ENCODE measurements at regions not wholly inside any gene's neighbourhood (a gene's known extent, or its start where the extent isn't known, plus 50 kb on each side); places are given as distances from the start of the nearest gene placed in this dataset.
"Not testable (repeated sequence)": the region's sequence is repeated elsewhere in the genome, so short reads cannot be mapped to it uniquely, and the experiment has no call there.

DNA sequence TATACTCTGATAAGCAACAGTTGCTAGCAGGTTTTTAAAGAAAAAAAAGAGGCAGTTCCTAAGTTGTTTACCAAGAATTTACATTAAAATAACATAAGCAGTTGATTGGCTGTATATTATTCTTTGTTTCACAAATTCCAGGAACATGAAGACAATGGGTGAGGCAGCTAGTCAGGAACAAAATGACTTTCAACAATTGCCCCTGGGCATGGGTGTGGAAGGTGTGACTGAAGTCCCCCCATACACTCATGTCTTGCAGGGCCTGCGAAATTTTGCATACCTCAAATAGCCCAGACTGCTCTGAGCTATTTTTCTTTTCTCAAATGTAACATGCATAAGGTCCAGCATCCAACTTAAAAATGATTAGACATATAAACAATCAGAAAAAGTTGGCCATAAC lies 267.2 kb upstream of the DIO3 start:
- DNase-seq: no peak

DNA sequence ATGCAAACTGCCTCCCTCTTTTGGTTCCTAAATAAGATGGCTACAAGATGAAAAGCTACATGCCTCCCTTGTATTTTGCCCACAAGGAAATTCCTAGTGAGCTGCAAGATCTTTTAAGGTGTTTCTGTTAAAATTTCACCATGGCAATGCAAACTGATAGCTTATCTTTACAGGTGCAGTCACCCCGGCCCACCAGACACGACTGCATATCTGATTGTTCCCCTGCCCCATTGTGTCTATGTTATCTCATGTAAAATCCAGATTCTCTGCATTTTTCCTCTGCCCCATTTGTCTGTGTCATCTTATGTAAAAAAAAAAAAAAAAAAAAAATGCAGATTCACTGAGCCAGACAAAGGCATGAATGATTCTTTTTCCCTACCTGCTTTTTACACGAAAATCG lies 261.5 kb upstream of the DIO3 start:
- not testable (repeated sequence) for DNase-seq

DNA sequence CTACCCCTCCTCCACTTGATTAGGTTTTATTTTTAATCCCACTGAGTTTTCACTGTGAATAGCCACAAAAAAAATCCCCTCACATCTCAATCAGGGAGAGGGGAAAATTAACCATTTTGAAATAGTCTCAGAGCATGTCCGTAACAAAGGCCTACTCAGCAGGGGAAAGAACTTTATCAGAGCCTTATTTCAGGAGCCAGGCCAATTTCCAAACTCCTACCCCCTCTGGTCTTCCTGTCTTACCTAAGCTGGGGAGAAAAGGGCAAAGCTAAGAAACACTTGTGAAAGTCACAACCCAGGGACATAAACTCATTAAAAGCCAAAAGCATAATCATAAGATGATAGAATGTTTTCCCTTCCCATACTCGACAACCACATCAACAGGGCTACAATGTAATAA lies 260.3 kb upstream of the DIO3 start:
- no peak for DNase-seq

DNA sequence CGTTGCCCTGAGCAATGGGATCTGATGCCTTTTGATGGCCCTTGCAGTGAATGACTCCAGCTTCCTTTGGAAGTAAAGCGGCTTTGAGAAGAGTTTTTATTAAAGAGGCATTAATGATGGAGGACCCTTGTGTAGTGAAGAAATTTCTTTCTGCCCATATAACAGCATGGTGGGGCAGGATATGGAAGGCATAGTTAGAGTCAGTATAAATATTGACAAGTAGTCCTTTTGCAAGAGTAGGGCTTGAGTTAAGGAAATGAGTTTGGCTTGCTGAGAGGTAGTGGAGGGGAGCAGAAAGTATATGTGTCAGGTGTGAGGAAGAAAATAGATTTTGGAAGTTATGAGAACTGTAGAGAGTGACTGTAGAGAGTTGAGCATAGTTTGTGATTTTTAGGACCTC lies 254.1 kb upstream of the DIO3 start:
- not testable (repeated sequence) for DNase-seq

DNA sequence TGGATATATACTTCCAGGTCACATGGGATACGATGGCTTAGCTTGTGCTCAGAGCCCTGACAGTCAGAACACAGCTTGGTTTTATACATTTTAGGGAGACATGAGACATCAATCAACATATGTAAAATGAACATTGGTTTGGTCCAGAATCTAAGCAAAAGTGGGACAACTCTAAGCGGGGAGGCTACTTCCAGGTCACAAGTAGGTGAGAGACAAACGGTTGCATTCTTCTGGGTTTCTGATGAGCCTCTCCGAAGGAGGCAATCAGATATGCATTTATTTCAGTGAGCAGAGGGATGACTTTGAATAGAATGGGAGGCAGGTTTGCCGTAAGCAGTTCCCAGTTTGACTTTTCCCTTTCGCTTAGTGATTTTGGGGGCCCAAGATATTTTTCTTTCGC lies 250.1 kb upstream of the DIO3 start:
- not testable (repeated sequence) for DNase-seq

DNA sequence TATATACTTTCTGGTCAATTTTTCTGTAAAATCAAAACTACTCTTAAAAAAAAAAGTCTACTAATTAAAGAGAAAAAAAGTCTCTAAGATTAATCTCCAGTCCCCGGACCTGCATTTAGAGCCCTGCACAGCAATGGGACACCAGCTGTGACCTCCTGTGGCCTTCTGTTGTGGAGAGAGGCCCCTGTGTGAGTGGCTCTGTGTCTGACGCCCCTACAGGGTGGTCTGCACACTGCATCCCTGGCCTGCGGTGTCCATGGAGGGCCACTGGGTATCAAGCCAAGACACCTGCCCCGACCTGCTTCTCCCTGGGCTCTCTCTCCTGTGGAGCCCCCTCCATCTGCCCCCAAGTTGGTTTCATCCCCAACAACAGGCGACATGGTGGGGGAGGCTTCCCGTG lies 248.0 kb upstream of the DIO3 start:
- no peak for DNase-seq

DNA sequence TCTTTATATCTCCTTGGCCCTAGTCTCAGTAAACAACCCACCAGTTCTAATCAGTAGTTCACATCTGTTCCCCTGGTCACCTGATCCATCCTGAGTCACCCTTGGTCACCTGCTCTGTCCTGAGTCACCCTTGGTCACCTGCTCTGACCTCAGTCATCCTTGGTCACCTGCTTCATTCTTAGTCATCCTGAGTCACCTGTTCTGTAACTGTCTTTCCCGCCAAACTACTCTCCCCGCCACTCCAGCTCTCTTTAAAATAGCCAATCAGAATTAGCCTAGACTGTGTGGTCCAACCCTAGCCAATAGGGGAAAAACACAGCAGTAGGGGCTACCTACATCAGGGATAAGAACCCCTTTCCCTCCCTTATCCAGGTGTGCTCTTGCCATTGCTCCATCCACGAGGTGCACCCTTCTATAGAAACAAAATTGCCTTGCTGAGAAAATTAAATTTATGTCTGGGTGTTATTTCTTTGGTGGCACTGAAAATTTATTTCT lies 245.4 kb upstream of the DIO3 start:
- no peak for DNase-seq

DNA sequence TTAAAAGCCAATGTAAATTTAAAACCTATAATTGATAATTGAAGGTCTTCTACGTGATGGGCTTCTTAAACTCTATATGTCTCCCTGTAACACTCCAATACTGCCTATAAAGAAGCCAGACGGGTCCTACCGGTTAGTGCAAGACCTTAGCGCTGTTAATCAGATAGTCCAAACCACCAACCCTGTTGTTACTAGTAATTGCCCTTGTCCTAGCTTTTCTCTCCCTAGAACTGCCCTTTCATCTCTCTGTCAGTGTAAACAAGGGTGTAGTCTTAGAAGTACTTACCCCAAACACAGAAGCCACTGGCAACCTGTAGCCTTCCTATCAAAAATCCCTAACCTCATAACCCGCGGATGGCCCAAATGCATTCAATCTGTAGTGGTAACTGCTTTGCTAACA lies 243.0 kb upstream of the DIO3 start:
- no peak for DNase-seq

DNA sequence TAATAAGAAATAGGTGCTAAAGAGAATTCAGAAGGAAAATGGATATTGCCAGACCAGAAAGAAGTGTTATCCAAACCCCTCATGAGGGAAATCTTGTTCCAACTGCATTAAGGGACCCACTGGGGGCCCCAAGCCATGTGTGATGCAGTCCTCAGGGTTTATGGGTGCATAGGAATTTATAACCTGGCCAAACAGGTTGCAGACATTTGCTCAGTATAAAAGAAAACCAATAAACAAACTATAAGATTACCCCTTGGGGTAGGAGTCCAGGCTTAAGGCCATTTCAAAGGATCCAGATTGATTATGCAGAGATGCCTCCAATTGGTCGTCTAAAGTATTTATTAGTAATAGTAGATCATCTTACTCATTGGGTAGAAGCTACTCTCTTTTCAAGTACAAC lies 240.9 kb upstream of the DIO3 start:
- no peak for DNase-seq

DNA sequence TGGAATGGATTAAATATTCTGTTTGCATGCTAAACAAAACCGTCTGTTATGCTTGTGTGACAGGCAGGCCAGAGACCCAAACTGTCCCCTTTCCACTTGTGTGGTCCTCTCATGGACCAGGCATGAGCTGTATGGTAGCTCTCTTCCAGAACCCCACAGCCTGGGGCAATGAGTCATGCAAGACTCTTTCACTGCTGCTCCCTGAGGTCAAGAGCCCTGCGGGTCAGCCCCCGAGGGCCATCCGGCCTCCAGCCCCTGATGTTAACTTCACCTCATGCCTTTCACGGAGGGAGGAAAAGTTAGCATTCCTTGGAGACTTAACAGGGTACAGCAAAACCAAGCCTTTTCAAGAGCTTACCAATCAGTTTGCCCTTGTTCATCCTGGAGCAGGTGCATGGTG lies 239.1 kb upstream of the DIO3 start:
- no peak for DNase-seq

DNA sequence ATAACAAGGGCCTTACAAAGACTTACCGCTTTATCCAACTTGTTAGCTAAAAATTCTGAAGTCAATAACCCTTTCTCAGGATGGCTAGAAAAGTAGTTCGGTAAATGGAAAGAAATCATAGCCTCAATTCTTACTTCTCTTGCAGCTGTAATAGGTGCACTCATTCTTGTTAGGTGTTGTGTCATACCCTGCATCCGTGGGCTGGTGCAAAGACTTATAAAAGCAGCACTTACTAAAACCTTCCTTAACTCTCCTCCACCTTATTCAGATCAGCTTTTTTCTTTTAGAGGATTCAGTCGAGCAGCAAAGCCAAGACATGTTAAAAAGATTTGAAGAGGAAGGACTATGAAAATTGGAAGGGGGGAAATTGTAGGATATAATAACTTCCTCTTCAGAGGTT lies 238.2 kb upstream of the DIO3 start:
- no peak for DNase-seq

DNA sequence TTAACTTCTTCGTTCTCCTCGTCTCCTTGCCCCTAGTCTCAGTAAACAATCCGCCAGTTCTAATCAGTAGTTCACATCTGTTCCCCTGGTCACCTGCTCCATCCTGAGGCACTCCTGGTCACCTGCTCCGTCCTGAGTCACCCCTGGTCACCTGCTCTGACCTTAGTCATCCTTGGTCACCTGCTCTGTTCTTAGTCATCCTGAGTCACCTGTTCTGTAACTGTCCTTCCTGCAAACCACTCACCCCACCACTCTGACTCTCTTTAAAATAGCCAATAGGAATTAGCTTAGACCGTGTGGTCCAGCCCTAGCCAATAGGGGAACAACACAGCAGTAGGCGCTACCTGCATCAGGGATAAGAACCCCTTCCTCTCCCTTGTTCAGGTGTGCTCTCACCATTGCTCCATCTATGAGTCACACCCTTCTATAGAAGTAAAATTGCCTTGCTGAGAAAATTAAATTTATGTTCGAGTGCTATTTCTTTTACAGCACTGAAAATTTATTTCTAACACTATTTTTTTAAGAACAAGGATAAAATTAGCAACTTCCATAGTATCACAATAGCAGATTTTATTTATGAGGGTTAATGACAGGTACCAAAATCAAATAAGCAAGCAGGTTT lies 237.6 kb upstream of the DIO3 start:
- DNase-seq: not testable (repeated sequence)

DNA sequence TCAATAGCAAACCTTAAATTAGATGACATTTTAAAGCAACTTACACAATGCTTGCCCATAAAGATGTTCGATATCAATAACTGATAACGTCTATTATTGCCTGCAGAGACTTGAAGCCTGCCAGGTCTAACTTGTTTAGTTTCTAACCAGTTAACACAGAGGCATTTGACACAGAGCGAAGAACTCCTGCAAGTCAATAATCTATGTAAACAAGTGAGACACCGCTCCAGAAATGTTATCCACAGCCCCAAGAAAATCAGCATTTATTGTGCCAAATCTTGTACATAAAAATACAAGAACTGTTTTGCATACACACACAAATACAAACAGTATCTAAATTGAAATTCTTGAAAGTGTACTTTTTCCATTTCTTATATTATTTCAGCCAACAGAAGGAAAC lies 236.0 kb upstream of the DIO3 start:
- DNase-seq: no peak

DNA sequence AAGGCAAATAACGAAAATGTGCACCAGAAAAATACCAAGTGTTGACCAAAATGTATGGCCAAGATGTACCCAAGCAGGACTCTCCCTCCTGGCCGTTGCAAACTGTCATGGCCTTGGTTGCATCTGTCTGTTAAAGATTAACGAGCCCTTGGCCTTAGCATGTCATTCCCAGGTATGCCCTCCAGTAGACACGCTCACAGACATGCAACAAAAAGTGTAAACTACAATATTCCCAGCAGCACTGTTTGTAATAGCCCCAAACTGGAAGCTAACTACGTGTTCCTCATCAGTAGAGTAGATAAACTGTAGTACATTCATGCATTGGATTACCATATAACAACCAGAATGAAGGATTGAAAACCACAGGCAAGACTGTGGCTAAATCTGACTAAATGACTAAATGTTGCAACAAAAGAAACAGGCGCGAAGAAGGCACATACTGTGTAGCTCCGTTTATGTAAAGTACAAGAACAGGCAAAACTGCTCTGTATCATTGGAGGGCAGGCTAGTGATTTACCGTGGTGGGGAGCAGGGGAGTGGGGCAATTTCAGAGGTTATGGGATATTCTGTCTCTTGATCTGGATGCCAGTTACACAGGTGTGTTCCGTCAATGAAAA lies 232.8 kb upstream of the DIO3 start:
- no peak for DNase-seq

DNA sequence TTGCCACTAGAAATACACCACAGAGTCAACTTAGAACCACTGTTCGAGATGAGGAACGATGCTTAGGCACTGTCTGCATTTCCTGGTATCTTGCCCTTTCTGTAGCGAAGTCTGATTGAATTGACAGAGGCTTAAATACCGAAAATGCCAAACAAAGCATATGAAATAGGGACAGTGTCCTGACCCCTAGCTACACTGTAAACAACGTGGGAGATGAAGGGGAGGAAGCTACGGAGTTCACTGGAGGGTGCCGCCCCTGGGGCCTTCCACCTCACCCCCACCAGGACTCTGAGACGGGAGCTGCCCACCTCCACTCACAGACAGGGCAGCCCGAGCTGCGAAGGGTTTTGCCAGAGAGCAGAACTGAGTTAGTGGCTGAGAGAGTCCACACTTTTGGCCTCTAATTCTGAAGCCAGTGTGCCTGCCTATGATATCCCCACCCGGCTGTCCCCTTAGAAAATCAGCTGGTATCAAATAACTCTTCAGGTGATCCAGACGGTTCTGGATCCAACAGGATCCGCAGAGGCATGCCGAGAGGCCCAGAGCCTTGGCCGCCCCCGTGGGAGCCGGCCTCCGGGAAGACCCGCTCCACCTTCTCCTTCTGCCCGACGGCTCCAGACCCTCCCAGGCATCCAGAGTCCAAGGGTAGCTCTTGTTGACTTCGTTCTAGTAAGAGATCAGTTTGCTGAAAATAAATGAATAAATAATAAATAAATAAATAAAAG lies 230.7 kb upstream of the DIO3 start:
- no peak for DNase-seq

DNA sequence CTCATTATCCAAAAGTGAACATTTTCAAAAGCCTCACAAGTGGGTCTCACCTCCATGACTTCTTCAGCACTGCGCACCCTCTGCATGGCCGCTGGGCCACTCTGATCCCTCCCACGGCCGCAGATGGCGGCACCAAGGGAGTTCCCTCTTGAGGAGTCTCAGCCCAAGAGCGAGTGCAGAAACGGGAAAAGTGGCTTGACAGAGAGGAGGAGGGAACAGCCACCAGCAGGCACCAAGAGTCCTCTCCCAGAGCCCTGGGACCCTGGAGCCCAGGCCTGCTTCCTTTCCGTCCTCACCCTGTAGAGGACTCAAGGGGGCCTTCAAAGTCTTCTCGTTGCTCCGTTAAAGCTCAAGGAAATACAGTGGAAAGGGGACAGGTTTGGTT lies 230.2 kb upstream of the DIO3 start:
- DNase-seq: no peak

DNA sequence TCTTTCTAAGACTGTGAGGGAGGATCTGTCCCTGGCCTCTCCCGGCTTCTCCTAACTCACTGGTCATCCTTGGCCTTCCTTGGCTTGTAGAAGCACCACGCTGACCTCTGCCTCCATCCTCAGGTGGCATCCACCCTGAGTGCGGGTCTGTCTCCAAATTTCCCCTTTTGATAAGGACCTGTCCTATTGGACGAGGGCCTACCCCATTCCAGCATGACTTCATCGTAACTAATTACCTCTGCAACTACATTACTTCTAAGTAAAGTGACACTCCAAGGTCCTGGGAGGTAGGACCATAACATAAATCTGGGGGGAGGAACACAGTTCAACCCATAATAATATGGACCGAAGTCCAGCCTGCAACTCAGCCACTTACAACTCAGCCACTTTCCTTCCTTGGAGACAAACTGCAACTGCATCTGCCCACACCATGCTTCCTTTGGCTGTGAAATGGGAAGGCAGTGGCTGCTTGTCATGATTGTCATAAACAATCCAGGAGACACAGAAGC lies 229.6 kb upstream of the DIO3 start:
- DNase-seq: no peak

DNA sequence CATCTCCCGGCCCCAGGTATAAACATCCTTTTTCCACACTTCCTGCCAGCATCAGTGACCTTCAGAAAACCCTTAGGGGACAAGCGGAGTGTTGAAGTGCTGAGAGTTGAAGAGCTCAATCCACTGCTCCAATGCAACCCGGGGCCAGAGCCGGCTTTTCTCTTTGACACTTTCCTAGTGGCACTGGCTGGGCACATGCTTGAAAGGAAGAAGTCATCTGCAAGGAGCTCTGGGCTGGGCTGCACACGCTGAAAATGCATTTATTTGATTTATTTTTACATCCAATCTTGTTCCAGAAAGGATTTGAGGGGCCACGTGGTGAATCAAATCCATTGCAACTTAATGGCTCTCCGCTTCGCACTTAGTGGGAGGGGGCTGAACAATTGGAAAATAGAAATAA lies 229.0 kb upstream of the DIO3 start:
- no peak for DNase-seq

DNA sequence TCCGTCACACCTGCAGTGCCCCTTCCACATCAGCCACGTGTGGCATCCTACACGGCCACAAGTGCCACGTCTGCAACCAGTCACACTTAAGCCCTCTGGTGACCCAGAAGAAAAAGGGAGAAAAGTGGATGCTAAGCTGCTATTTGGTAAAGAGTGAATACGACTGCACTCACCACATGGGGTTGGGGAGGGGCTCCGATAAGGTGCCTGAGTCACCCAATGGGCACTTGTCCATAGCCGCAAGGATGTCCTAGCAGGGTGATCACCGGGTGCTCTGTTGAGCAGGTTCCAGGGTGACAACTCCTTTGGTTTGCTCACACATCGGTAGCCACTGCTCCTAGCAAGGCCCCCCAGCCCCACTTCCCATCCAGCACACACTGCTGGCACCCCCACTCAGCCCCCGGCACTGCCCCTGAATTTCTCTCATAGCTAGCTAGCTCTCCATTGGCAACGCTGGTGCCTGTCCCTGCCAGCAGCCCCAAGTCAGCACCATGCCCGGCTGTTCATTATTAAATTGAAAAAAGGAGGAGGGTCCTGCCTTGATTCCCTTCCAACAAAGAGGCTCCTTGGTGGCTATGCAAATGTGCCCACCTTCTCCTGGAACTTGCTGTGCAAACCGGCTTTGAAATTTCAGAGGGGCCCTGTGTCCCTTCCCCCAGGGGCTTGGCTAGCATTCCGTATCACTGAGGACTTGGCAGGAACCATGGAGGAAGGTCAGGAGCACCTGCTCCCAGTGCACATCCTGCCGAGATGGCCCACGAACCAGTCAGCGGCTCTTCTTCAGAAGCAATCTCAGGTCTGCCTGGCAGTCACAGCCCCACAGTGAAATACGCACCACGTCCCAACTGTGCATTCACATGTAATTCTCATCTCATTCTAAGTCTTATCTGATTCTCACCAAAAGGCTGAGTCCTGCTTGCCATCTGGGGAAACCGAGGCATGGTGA lies 227.7 kb upstream of the DIO3 start:
- no peak for DNase-seq

DNA sequence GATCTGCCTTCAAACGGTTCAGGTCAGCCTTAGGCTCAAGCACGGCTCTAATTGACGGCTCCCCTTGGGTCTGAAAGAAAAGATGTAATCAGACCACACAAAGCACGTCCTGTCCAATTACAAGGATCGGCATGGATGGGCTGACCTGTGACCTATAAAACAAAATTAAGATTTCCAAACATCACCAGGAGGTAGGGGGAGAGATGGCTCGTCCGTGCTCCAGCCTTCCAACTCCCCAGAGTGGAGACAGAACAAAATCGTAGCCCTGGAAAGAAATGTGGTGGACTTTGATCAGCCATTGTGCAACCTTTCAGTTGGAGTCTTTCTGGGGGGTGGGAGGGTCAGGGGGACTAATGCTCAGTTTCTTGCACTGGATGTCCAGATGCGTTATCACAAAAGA lies 226.6 kb upstream of the DIO3 start:
- DNase-seq: no peak

DNA sequence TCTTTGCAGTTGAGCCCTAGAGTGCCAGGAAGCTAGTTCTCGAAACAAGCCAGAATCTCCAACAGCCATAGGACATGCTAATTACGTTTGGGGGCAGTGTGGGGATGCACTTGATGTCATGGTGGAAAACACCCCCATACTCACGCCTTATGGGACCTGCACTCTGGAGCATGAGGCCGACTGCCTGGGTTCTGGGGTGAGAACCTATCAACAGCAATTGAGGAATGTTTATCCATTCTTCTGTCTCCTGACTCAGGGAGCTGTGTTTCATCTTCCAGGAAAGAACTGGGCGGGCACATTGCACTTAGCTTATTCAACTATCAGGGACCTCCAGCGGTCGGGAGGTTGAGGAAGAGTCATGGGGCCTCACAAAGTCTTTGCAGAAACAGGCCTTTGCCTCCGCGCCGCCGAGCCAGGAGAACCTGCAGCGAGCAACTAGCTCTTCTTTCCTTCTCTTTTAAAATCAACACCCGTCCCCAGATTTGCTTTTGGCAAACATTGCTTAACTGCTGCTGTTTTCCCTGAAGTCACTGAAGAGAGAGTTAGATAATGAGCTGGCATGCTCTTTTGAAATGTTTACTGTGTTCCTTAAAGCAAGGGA lies 226.1 kb upstream of the DIO3 start:
- no peak for DNase-seq

DNA sequence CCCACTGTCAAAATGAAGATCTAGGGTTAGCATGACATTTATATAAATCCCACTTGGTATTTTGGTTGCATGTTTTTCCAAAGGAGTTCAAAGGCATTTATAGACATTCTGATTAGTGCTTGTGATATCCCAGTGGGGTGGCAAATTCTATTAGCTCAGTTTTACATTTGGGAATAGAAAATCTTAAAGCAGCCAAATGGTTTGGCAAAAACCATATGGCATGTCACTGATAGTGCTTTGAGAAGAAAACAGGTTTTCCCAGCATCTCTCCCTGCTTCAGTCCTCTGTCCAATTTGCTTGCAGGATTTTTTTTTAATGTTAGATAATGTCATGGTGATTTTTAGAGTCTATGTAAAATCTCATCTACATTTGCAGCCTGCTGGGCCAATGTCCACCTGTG lies 225.1 kb upstream of the DIO3 start:
- no peak for DNase-seq

DNA sequence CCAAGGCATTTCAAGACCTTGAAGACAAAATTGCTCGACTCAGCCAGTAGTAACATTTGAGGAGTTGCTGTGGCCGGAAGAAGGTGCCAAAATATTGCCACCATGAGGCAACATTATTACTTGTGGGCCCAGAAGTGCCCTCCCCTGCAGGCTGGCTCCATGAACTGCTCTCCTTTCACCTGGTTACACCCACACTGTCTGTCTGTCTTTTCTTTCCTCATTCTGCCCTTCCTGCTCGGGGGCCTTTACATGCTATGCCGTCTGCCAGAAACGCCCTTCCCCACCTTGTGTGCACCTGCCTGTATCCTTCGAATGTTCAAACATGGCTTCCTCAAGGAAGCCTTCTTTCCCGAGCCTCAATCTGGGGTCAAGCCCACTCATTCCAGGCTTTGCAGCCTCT lies 224.2 kb upstream of the DIO3 start:
- no peak for DNase-seq

Data from SHP77 treated with DMSO at 0.1 percent for 48 hours (cell line).